Mesendoderm (in vitro differentiated cells): ENCODE measurements at regions not wholly inside any gene's neighbourhood (a gene's known extent, or its start where the extent isn't known, plus 50 kb on each side); places are given as distances from the start of the nearest gene placed in this dataset.

ENCODE experiments used
- DNase-seq: peaks from one replicate; pipeline ENCODE4 v3.0.0; 2013
- H2AK5ac ChIP-seq: 2 replicates; pipeline ENCODE4 v1.6.1; 2013; ENCODE audit warnings: low read length, inconsistent platforms
- H2BK120ac ChIP-seq: 2 replicates; pipeline ENCODE4 v1.6.1; 2013; ENCODE audit warnings: low read depth, mild to moderate bottlenecking, low read length, moderate library complexity, mixed read lengths
- H2BK15ac ChIP-seq: replicated peaks from 2 replicates; pipeline ENCODE4 v1.6.1; 2013; ENCODE audit warnings: low read depth, mild to moderate bottlenecking, moderate library complexity
- H2BK5ac ChIP-seq: 2 replicates; pipeline ENCODE4 v1.6.1; 2013; ENCODE audit warnings: low read length, inconsistent platforms
- H3K18ac ChIP-seq: 2 replicates; pipeline ENCODE4 v1.6.1; 2013; ENCODE audit warnings: mild to moderate bottlenecking, low read length, mixed read lengths
- H3K23ac ChIP-seq: one replicate; pipeline ENCODE4 v1.6.1; 2013; ENCODE audit warnings: low read length
- H3K27ac ChIP-seq: 2 replicates; pipeline ENCODE4 v1.5.1; 2013; ENCODE audit warnings: low read depth, mild to moderate bottlenecking, inconsistent platforms, low read length, moderate library complexity
- H3K27me3 ChIP-seq: 2 replicates; pipeline ENCODE4 v1.6.1; 2013; ENCODE audit warnings: low read length, control low read depth, mild to moderate bottlenecking, inconsistent platforms; ENCODE audit not compliant: insufficient read depth, poor library complexity
- H3K36me3 ChIP-seq: 2 replicates; pipeline ENCODE4 v1.6.1; 2013; ENCODE audit warnings: low read length, inconsistent platforms; ENCODE audit not compliant: control insufficient read depth, insufficient read depth
- H3K4ac ChIP-seq: one replicate; pipeline ENCODE4 v1.6.1; 2013; ENCODE audit warnings: low read depth, mild to moderate bottlenecking, low read length, moderate library complexity
- H3K4me1 ChIP-seq: 2 replicates; pipeline ENCODE4 v1.6.1; 2013; ENCODE audit warnings: low read depth, low read length, inconsistent platforms; ENCODE audit not compliant: control insufficient read depth
- H3K4me2 ChIP-seq: 2 replicates; pipeline ENCODE4 v1.6.1; 2013; ENCODE audit warnings: low read length
- H3K4me3 ChIP-seq: 2 replicates; pipeline ENCODE4 v1.5.1; 2013; ENCODE audit warnings: mild to moderate bottlenecking, low read length
- H3K56ac ChIP-seq: one replicate; pipeline ENCODE4 v1.6.1; 2013; ENCODE audit warnings: low read length
- H3K79me1 ChIP-seq: 2 replicates; pipeline ENCODE4 v1.6.1; 2013; ENCODE audit warnings: low read length, inconsistent platforms
- H3K79me2 ChIP-seq: 2 replicates; pipeline ENCODE4 v1.6.1; 2013; ENCODE audit warnings: mild to moderate bottlenecking, low read length; ENCODE audit not compliant: control insufficient read depth, insufficient read depth
- H3K9ac ChIP-seq: 2 replicates; pipeline ENCODE4 v1.6.1; 2013; ENCODE audit warnings: low read length, inconsistent platforms
- H4K5ac ChIP-seq: one replicate; pipeline ENCODE4 v1.6.1; 2013; ENCODE audit warnings: low read length
- H4K8ac ChIP-seq: one replicate; pipeline ENCODE4 v1.6.1; 2013; ENCODE audit warnings: low read depth, mild to moderate bottlenecking, control low read depth, low read length, moderate library complexity
- WGBS: extraction: QIAGEN DNeasy Blood & Tissue Kit; methylation state at CpG from one replicate; pipeline ENCODE4 v1.1.7; 2013; ENCODE audit warnings: low lambda C conversion rate, missing lambda C conversion rate; ENCODE audit not compliant: insufficient coverage; ENCODE audit errors: extremely low coverage; 5-methylcytosine and 5-hydroxymethylcytosine counted together

DNA sequence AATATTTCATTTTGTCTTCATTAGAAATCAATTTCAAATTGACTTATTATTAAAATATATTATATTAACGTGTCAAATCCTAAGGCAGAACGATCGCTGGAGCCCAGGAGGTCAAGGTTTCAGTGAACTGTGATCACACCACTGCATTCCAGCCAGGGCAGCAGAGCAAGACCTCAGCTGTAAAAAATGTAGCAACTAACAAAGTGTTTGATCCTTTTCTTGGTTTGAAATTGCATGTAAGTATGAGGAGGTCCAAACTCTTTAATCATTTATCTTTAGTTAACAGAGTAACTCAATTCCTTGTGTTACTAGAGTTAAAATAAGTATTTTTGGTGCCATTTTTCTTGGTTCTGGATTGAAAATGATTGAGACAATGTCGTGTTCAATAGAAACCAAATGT, 1033.9 kb downstream of the NLGN4X start:
- Histone ChIP-seq H4K8ac (no peak overlapping the region), H3K4me3 (no peak overlapping the region), H3K23ac (no peak overlapping the region), H3K27ac (no peak overlapping the region), H3K4me1 (no peaks in the 10 kb centered on the region), H2BK120ac (no peak overlapping the region), H3K56ac (no peak overlapping the region), H3K27me3 (no peaks in the 10 kb centered on the region), H2AK5ac (no peak overlapping the region), H3K36me3 (no peaks in the 10 kb centered on the region), H3K9ac (no peak overlapping the region), H3K79me1 (no peaks in the 10 kb centered on the region), H3K18ac (no peak overlapping the region), H3K79me2 (no peaks in the 10 kb centered on the region), H3K4me2 (no peak overlapping the region), H3K4ac (no peak overlapping the region), H2BK5ac (no peak overlapping the region), H4K5ac (no peak overlapping the region), H2BK15ac (no peak overlapping the region)
- WGBS: no CpG with 5 or more reads among the region's 4 CpGs
- peak; percentile 0 for DNase-seq

DNA sequence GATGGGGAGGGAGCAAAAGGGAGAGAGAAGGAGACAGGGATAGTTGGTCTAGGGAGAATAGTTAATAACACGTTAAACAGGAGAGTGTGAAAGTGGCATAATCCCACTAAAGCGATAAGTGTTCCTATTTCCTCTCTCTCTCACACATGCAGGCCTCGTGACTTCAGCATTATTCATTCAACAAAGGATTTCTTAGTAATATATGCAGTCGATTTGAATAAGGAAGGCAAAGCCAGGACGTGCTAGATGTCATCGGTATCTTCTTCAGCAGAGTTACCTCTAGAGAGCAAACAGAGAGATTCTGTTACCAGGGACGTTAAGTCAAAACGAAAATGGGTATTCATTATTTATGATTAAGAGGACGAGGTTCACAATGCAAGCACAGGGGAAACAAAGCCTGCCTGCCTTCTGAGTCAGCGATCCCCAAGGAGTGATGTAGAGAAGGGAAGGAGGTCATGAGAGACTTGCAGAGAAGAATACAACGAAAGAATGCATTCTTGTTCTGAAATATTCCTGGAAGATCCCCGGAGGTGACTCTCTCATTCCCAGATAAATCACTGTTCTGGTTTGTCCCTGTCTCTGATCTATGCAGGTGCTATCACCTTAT, 1048.4 kb downstream of the NLGN4X start:
- no peak overlapping the region for H2BK120ac ChIP-seq
- H3K23ac ChIP-seq: no peak overlapping the region
- no peak overlapping the region for H3K4ac ChIP-seq
- H3K79me1 ChIP-seq: no peaks in the 10 kb centered on the region
- no peak overlapping the region for H3K56ac ChIP-seq
- no peak overlapping the region for H4K8ac ChIP-seq
- no peak for DNase-seq
- H4K5ac ChIP-seq: no peak overlapping the region
- H3K4me3 ChIP-seq: no peak overlapping the region
- H3K4me1 ChIP-seq: no peaks in the 10 kb centered on the region
- no peak overlapping the region for H3K9ac ChIP-seq
- no peak overlapping the region for H2AK5ac ChIP-seq
- no CpG with 5 or more reads among the region's 12 CpGs for WGBS
- no peak overlapping the region for H3K27ac ChIP-seq
- H2BK5ac ChIP-seq: no peak overlapping the region
- no peak overlapping the region for H2BK15ac ChIP-seq
- H3K79me2 ChIP-seq: no peaks in the 10 kb centered on the region
- no peaks in the 10 kb centered on the region for H3K27me3 ChIP-seq
- no peaks in the 10 kb centered on the region for H3K36me3 ChIP-seq
- H3K4me2 ChIP-seq: no peak overlapping the region
- H3K18ac ChIP-seq: no peak overlapping the region

DNA sequence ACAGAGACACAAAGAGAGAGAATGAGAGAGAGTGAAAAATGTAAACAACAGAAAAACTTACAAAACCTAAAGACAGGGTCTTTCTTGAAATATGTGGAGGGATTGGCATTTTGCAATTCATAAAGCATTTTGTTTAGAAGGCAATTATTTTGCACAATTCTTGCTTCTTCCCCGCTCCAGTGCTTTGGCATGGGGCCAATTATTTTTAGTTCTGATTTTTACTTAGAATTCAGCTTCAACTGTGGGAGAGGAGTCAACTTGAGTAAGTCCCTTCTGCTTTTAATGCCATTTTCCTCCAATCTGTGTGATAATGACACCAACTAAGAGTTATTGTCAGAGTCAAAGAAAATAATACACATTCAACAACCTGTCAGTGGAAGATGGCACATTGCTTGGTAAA, 1051.9 kb downstream of the NLGN4X start:
- H3K4me1 ChIP-seq: no peaks in the 10 kb centered on the region
- H3K79me1 ChIP-seq: no peaks in the 10 kb centered on the region
- no peak for DNase-seq
- H4K5ac ChIP-seq: no peak overlapping the region
- no peak overlapping the region for H4K8ac ChIP-seq
- H3K27ac ChIP-seq: no peak overlapping the region
- H3K18ac ChIP-seq: no peak overlapping the region
- H3K36me3 ChIP-seq: no peaks in the 10 kb centered on the region
- no peak overlapping the region for H3K23ac ChIP-seq
- H2BK120ac ChIP-seq: no peak overlapping the region
- H3K4me2 ChIP-seq: no peak overlapping the region
- no peak overlapping the region for H3K9ac ChIP-seq
- no peak overlapping the region for H2AK5ac ChIP-seq
- no peak overlapping the region for H3K4ac ChIP-seq
- WGBS: no CpG with 5 or more reads among the region's 1 CpG
- H3K79me2 ChIP-seq: no peaks in the 10 kb centered on the region
- H2BK15ac ChIP-seq: no peak overlapping the region
- no peak overlapping the region for H3K56ac ChIP-seq
- H3K4me3 ChIP-seq: no peak overlapping the region
- H3K27me3 ChIP-seq: no peaks in the 10 kb centered on the region
- no peak overlapping the region for H2BK5ac ChIP-seq

DNA sequence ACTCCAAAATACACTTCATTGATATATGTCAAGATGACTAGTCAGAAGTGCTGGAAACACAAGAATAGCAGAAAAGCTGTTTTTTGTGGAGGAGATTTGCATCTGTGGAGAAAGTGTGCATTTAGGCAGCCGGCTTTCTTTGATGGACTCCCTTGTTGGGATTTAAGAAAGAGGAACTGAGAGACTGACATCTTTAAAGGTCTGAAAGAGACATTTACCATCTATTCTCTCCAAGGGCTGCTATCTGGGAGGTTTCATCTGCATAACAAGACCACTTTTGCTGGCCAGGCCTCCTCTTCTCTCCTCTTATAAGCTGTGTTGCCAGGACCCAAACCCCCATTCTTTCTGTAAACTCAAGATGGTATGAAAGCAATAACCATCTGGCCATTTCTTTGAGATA, 1065.0 kb downstream of the NLGN4X start:
- no CpG with 5 or more reads among the region's 1 CpG for WGBS
- Histone ChIP-seq H2BK15ac (no peak overlapping the region), H2AK5ac (no peak overlapping the region), H3K27me3 (no peaks in the 10 kb centered on the region), H3K4me3 (no peak overlapping the region), H3K36me3 (no peaks in the 10 kb centered on the region), H3K27ac (no peak overlapping the region), H3K4ac (no peak overlapping the region), H3K56ac (no peak overlapping the region), H3K23ac (no peak overlapping the region), H3K4me1 (no peaks in the 10 kb centered on the region), H4K8ac (no peak overlapping the region), H3K79me1 (no peaks in the 10 kb centered on the region), H2BK5ac (no peak overlapping the region), H4K5ac (no peak overlapping the region), H2BK120ac (no peak overlapping the region), H3K79me2 (no peaks in the 10 kb centered on the region), H3K9ac (no peak overlapping the region), H3K18ac (no peak overlapping the region), H3K4me2 (no peak overlapping the region)
- DNase-seq: no peak

DNA sequence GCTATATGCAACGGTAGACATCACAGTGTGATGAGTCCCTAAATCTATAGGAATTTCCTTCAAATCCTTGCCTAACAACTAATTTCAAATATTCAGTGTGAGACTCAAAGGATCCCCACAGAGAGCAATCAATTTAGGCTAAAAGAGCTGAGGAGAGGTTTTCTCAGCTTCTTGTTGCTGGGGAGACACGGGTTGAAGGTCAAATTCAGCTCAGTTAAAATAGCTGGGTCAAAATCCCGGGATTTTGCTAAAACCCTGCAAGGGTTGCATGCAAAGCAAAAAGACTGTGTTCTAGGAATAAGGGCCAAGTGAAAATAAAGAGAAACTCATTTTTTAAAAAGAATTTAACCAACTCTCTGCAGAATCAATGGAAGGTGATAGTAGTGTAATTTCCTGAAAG, 1073.4 kb downstream of the NLGN4X start:
- no peak overlapping the region for H3K4ac ChIP-seq
- H2BK120ac ChIP-seq: no peak overlapping the region
- H3K4me2 ChIP-seq: no peak overlapping the region
- no peaks in the 10 kb centered on the region for H3K79me2 ChIP-seq
- no peak overlapping the region for H3K27ac ChIP-seq
- no peak overlapping the region for H4K5ac ChIP-seq
- no peaks in the 10 kb centered on the region for H3K27me3 ChIP-seq
- H2AK5ac ChIP-seq: no peak overlapping the region
- no peak overlapping the region for H3K56ac ChIP-seq
- no peak overlapping the region for H3K9ac ChIP-seq
- no peak overlapping the region for H4K8ac ChIP-seq
- WGBS: no CpG with 5 or more reads among the region's 3 CpGs
- H3K36me3 ChIP-seq: no peaks in the 10 kb centered on the region
- DNase-seq: peak; percentile 88
- H3K4me3 ChIP-seq: no peak overlapping the region
- H2BK15ac ChIP-seq: no peak overlapping the region
- H3K79me1 ChIP-seq: no peaks in the 10 kb centered on the region
- no peak overlapping the region for H2BK5ac ChIP-seq
- H3K18ac ChIP-seq: no peak overlapping the region
- H3K4me1 ChIP-seq: no peaks in the 10 kb centered on the region
- H3K23ac ChIP-seq: no peak overlapping the region

DNA sequence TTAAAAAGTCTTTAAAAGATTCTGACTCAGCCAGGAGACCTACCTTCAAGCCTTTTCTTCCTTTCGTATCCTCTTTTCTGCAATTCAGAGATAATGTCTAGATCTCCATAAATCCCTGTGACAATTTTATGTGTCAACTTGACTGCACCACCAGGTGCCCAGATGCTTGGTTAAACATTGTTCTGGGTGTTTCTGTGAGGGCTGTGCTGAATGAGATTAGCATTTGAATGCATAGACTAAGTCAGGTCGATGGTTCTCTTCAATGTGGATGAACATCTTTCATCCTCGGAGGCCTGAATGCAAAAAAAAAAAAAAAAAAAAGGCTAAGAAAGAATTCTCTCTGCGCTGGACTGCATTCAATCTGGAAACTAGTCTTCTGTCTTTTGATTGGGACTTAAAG, 1082.7 kb downstream of the NLGN4X start:
- no peak for DNase-seq
- Histone ChIP-seq H3K27ac (no peak overlapping the region), H3K79me2 (no peaks in the 10 kb centered on the region), H3K4me2 (no peak overlapping the region), H3K4ac (no peak overlapping the region), H3K79me1 (no peaks in the 10 kb centered on the region), H3K9ac (no peak overlapping the region), H3K4me3 (no peak overlapping the region), H3K36me3 (no peaks in the 10 kb centered on the region), H2BK5ac (no peak overlapping the region), H4K8ac (no peak overlapping the region), H4K5ac (no peak overlapping the region), H3K18ac (no peak overlapping the region), H2BK120ac (no peak overlapping the region), H2BK15ac (no peak overlapping the region), H3K4me1 (no peaks in the 10 kb centered on the region), H3K56ac (no peak overlapping the region), H3K27me3 (no peaks in the 10 kb centered on the region), H3K23ac (no peak overlapping the region), H2AK5ac (no peak overlapping the region)
- no CpG with 5 or more reads among the region's 4 CpGs for WGBS
